Stomach (tissue), 8 donors: ENCODE measurements at regions not wholly inside any gene's neighbourhood (a gene's known extent, or its start where the extent isn't known, plus 50 kb on each side); places are given as distances from the start of the nearest gene placed in this dataset.

ENCODE experiments used
- DNase-seq, 2 donors: peaks; one replicate each; pipeline versions ENCODE4 v3.0.0 to v3.0.0-alpha.2; 2013 to 2019
- H3K27ac ChIP-seq, 5 donors: fragments of 200-600 bp in 4 of 5; sonication (generic) in 4 of 5; one replicate each; pipeline ENCODE4 v1.5.1; 2013 to 2019; ENCODE audit warnings: mild to moderate bottlenecking in 1 of 5, moderate library complexity in 1 of 5
- H3K27me3 ChIP-seq, 3 donors: fragments of 200-600 bp; sonication (generic); one replicate each; pipeline ENCODE4 v1.5.1; 2017 to 2019; ENCODE audit warnings: mixed run types in 1 of 3
- H3K36me3 ChIP-seq, 4 donors: fragments of 200-600 bp; sonication (generic); 1 replicate in 3 of 4; 2 replicates in 1 of 4; pipeline ENCODE4 v1.5.1; 2016 to 2019
- H3K4me1 ChIP-seq, 4 donors: fragments of 200-600 bp; sonication (generic); one replicate each; pipeline ENCODE4 v1.5.1; 2016 to 2019
- H3K4me3 ChIP-seq, 4 donors: fragments of 200-600 bp; sonication (generic) in 3 of 4; one replicate each; pipeline ENCODE4 v1.5.1; 2016 to 2019; ENCODE audit warnings: mild to moderate bottlenecking in 1 of 4
- H3K9me3 ChIP-seq, 4 donors: fragments of 200-600 bp; sonication (generic); one replicate each; pipeline ENCODE4 v1.5.1; 2016 to 2019
- CTCF ChIP-seq, 7 experiments: fragments of 450-650 bp in 4 of 7; fragments of 200-600 bp in 3 of 7; sonication (generic) in 3 of 7; IDR thresholded peaks; one replicate each; pipeline ENCODE4 v1.5.1; 2016 to 2019; ENCODE audit warnings: antibody characterized with exemption in 7 of 7, control low read depth in 2 of 7, mild to moderate bottlenecking in 1 of 7
- EP300 ChIP-seq: sonication (generic); formaldehyde crosslinking; IDR thresholded peaks from one replicate; pipeline ENCODE4 v1.6.1; 2017; ENCODE audit warnings: antibody characterized with exemption
- POLR2A ChIP-seq, 4 donors: fragments of 450-650 bp; IDR thresholded peaks; one replicate each; pipeline ENCODE4 v1.6.1; 2016; ENCODE audit warnings: antibody characterized with exemption in 4 of 4, control low read depth in 2 of 4, mild to moderate bottlenecking in 1 of 4, moderate library complexity in 1 of 4
- POLR2AphosphoS5 ChIP-seq, 3 donors: sonication (generic); formaldehyde crosslinking; IDR thresholded peaks; one replicate each; pipeline ENCODE4 v1.6.1; 2016; ENCODE audit warnings: antibody characterized with exemption in 3 of 3
- WGBS, 5 donors: extraction: QIAGEN DNeasy Blood & Tissue Kit in 3 of 5; methylation state at CpG; one replicate each; pipeline versions ENCODE4 v1.1.5 to v1.1.7; 2013 to 2018; 5-methylcytosine and 5-hydroxymethylcytosine counted together
- intact Hi-C: fragments of 100-400 bp; cut with DNase I; formaldehyde crosslinking; loops from one replicate; pipeline ENCODE4 v1.15.1; 2023; ENCODE audit warnings: low total_unique reads
- donor health status: healthy with polysubstance abuse.
- donor health status: Bipolar disorder and iron deficiency.
- donor health status: healthy.

- intact Hi-C loops = no loop called here
- H3K27me3 ChIP-seq = peaks cover 0 to 26% (median 0%) of the 10 kb centered on the region in 3 donors
- WGBS, 5 donors = 77 to 93% (median 83%) methylated on average over 2 to 5 of the region's 5 CpGs
- peaks cover 0 to 13% (median 3%) of the 10 kb centered on the region in 4 donors for H3K9me3 ChIP-seq
- no peak overlapping the region for H3K27ac ChIP-seq
- no peak for TF ChIP-seq POLR2AphosphoS5 (IDR thresholded peaks at IDR 0.05)
- TF ChIP-seq EP300 = no peak
- no peak for TF ChIP-seq CTCF (IDR thresholded peaks at IDR 0.05)
- no peak for TF ChIP-seq POLR2A (IDR thresholded peaks at IDR 0.05)
- DNase-seq = no peak
- no peaks in the 10 kb centered on the region for H3K36me3 ChIP-seq
- no peak overlapping the region for H3K4me3 ChIP-seq
- peaks cover 0 to 16% (median 5%) of the 10 kb centered on the region in 4 donors for H3K4me1 ChIP-seq
Observed at GRCh38 chr20:43392561-43392960, 65.1 kb upstream of the SRSF6 start.

- DNase-seq = peak in 1 of 2 donors; percentile 17
- 36 to 42% (median 40%) methylated on average over 21 to 26 of the region's 26 CpGs for WGBS, 5 donors
- TF ChIP-seq CTCF (IDR thresholded peaks at IDR 0.05) (no peak), EP300 (no peak), POLR2A (IDR thresholded peaks at IDR 0.05) (no peak), POLR2AphosphoS5 (IDR thresholded peaks at IDR 0.05) (no peak)
- Histone ChIP-seq H3K36me3 (no peaks in the 10 kb centered on the region), H3K4me1 (peaks cover 0 to 16% (median 5%) of the 10 kb centered on the region in 4 donors), H3K9me3 (peaks cover 0 to 13% (median 3%) of the 10 kb centered on the region in 4 donors), H3K27ac (peak overlapping the region in 1 of 5 donors; percentile 68), H3K4me3 (no peak overlapping the region), H3K27me3 (peaks cover 0 to 26% (median 0%) of the 10 kb centered on the region in 3 donors)
- intact Hi-C loops = no loop called here
Observed at GRCh38 chr20:43389839-43390626, 67.7 kb upstream of the SRSF6 start.

GRCh38 chr20:43389211-43389610 is 68.5 kb upstream of the SRSF6 start:
- Histone ChIP-seq H3K36me3 (no peaks in the 10 kb centered on the region), H3K27me3 (peaks cover 0 to 26% (median 0%) of the 10 kb centered on the region in 3 donors), H3K4me1 (peaks cover 0 to 16% (median 5%) of the 10 kb centered on the region in 4 donors), H3K4me3 (no peak overlapping the region), H3K9me3 (peaks cover 0 to 11% (median 3%) of the 10 kb centered on the region in 4 donors), H3K27ac (peak overlapping the region in 1 of 5 donors; percentile 68)
- DNase-seq = peak in 1 of 2 donors; percentile 64
- intact Hi-C loops = no loop called here
- TF ChIP-seq POLR2A (IDR thresholded peaks at IDR 0.05) = no peak
- WGBS, 5 donors = 36 to 49% (median 45%) methylated on average over 6 of the region's 6 CpGs

- peak overlapping the region in 1 of 5 donors; percentile 68 for H3K27ac ChIP-seq
Observed at GRCh38 chr20:43388268-43389002, 69.3 kb upstream of the SRSF6 start.

More at GRCh38 chr20:43388268-43389002, 69.3 kb upstream of the SRSF6 start:
- H3K4me3 ChIP-seq = no peak overlapping the region
- peaks cover 0 to 3% (median 0%) of the 10 kb centered on the region in 4 donors for H3K9me3 ChIP-seq
- WGBS, 5 donors = 29 to 46% (median 37%) methylated on average over 11 to 14 of the region's 14 CpGs
- H3K4me1 ChIP-seq = peaks cover 0 to 16% (median 5%) of the 10 kb centered on the region in 4 donors
- peak in 1 of 2 donors; percentile 78 for DNase-seq
- no peaks in the 10 kb centered on the region for H3K36me3 ChIP-seq
- TF ChIP-seq POLR2A (IDR thresholded peaks at IDR 0.05) = no peak
- TF ChIP-seq CTCF (IDR thresholded peaks at IDR 0.05) = no peak
- no peak for TF ChIP-seq POLR2AphosphoS5 (IDR thresholded peaks at IDR 0.05)
- no peak for TF ChIP-seq EP300
- intact Hi-C loops = no loop called here
- peaks cover 0 to 28% (median 0%) of the 10 kb centered on the region in 3 donors for H3K27me3 ChIP-seq
